Right lobe of liver (tissue), 6 donors: ENCODE measurements at regions not wholly inside any gene's neighbourhood (a gene's known extent, or its start where the extent isn't known, plus 50 kb on each side); places are given as distances from the start of the nearest gene placed in this dataset.

Experiments used
- ATAC-seq, 4 donors: fragments of 200-7000 bp; cut with Tn5 transposase; one replicate each; pipeline ENCODE4 v1.9.1; 2020; ENCODE audit warnings: mild to moderate bottlenecking in 4 of 4, moderate library complexity in 4 of 4
- DNase-seq, 3 donors: peaks; one replicate each; pipeline ENCODE4 v3.0.0-alpha.2; 2020
- H3K27ac ChIP-seq, 3 donors: fragments of 200-600 bp; one replicate each; pipeline ENCODE4 v1.8.0; 2022
- H3K27me3 ChIP-seq, 2 donors: fragments of 200-600 bp; one replicate each; pipeline ENCODE4 v1.8.0; 2022
- H3K36me3 ChIP-seq, 4 donors: fragments of 200-600 bp; sonication (generic) in 1 of 4; one replicate each; pipeline versions ENCODE4 v1.5.1 to v1.8.0; 2017 to 2022; ENCODE audit warnings: control low read depth in 1 of 4
- H3K4me1 ChIP-seq, 4 donors: fragments of 200-600 bp; sonication (generic) in 1 of 4; one replicate each; pipeline versions ENCODE4 v1.5.1 to v1.8.0; 2017 to 2022; ENCODE audit warnings: control low read depth in 1 of 4
- H3K4me3 ChIP-seq, 3 donors: fragments of 200-600 bp; one replicate each; pipeline ENCODE4 v1.8.0; 2022
- H3K9me3 ChIP-seq, 4 donors: fragments of 200-600 bp; sonication (generic) in 1 of 4; one replicate each; pipeline versions ENCODE4 v1.5.1 to v1.8.0; 2017 to 2022; ENCODE audit warnings: control low read depth in 1 of 4
- POLR2A ChIP-seq: fragments of 450-650 bp; IDR thresholded peaks from one replicate; pipeline ENCODE4 v1.6.1; 2017; ENCODE audit warnings: antibody characterized with exemption, mild to moderate bottlenecking
- WGBS: methylation state at CpG from one replicate; pipeline ENCODE4 v1.1.6; 2018; ENCODE audit warnings: low coverage, low lambda C conversion rate; ENCODE audit not compliant: insufficient coverage; ENCODE audit errors: missing lambda C conversion rate; 5-methylcytosine and 5-hydroxymethylcytosine counted together
- intact Hi-C, 2 donors: fragments of 100-400 bp; cut with DNase I; formaldehyde crosslinking; loops; one replicate each; pipeline versions ENCODE4 v1.11.2 to v1.14.1; 2022
- TF ChIP-seq, protein P1 (sequence below), 4 donors: fragments of 200-600 bp in 3 of 4; fragments of 450-650 bp in 1 of 4; IDR thresholded peaks; one replicate each; pipeline versions ENCODE4 v1.5.1 to v1.8.0; 2016 to 2022; ENCODE audit warnings: antibody characterized with exemption in 4 of 4, mild to moderate bottlenecking in 2 of 4
- donor health status: DM: no; HTN: yes; CAD: no.
- donor health status: DM: no; HTN: no; CAD: no.
- donor health status: DM: no; HTN: no; CAD: no.
- donor health status: DM: no; HTN: yes; CAD: no.
- donor health status: DM: no; HTN: yes; CAD: no.

DNA sequence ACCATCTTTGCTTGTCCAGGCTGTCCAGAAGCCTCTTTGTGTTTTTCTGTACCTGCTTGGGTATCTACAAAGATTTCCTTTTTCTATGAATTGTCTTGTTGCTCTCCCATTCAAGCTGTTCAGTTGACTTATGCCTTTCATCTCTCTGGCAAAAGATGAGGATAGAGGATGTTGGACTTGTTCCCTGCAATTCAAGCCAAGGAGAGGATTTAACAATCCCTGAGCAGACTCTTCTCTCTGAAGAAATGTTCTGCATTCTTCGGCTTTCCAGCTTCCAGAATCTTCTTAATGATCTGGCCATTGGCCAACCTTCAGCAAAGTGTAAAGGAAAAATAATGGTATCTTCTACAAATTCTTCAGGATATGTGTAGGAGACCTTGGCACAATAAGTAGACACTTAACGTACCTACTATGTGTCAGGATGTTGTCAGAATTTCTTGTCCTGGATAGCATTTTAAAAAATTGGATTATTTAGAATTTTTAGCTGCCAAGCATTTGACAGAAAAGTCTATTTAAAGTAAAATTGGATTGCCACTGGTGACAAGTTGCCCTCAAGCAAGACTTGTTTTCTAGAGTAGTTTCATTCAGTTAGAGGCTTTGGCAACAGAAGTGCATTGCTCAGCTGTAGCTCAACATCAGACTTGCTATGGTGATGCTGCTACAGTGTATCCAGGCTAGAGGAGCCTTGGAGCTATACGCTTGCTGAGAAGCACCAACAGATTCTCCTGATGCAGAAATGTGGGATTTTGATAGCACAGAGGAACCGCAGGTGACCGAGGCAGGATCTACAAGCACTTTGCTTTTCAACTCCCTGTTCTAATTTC lies 455.7 kb downstream of the SUCLA2 start:
- WGBS = 37% methylated on average over 3 of the region's 5 CpGs
- Histone ChIP-seq H3K36me3 (no peaks in the 10 kb centered on the region), H3K4me1 (peaks cover 0 to 17% (median 0%) of the 10 kb centered on the region in 4 donors), H3K9me3 (no peaks in the 10 kb centered on the region), H3K27me3 (no peaks in the 10 kb centered on the region), H3K27ac (no peak overlapping the region), H3K4me3 (no peak overlapping the region)
- no peak for TF ChIP-seq POLR2A
- TF ChIP-seq, protein P1, sequence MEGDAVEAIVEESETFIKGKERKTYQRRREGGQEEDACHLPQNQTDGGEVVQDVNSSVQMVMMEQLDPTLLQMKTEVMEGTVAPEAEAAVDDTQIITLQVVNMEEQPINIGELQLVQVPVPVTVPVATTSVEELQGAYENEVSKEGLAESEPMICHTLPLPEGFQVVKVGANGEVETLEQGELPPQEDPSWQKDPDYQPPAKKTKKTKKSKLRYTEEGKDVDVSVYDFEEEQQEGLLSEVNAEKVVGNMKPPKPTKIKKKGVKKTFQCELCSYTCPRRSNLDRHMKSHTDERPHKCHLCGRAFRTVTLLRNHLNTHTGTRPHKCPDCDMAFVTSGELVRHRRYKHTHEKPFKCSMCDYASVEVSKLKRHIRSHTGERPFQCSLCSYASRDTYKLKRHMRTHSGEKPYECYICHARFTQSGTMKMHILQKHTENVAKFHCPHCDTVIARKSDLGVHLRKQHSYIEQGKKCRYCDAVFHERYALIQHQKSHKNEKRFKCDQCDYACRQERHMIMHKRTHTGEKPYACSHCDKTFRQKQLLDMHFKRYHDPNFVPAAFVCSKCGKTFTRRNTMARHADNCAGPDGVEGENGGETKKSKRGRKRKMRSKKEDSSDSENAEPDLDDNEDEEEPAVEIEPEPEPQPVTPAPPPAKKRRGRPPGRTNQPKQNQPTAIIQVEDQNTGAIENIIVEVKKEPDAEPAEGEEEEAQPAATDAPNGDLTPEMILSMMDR (IDR thresholded peaks at IDR 0.05) = no peak
- no peak for DNase-seq
- ATAC-seq = no peak
- intact Hi-C loops = no loop called here

DNA sequence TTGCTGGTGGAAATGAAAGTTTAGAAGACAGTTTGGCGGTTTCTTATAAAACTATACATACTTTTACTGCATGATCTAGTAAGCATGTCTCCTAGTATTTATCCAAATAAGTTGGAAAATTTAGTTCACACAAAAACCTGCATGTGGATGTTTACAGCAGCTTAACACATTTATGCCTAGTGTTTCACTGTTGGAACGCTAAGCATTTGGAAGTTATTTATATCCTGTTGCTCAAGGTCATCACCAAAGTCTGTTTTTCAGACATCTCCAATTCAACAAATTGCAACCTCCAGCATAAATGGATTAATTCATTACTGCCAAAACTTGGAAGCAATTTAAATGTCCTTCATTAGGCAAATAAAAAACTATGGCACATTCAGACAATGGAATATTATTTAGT lies 461.8 kb downstream of the SUCLA2 start:
- 76% methylated on average over 2 of the region's 2 CpGs for WGBS
- H3K36me3 ChIP-seq = no peaks in the 10 kb centered on the region
- TF ChIP-seq POLR2A = no peak
- TF ChIP-seq, protein P1 (IDR thresholded peaks at IDR 0.05) = no peak
- H3K4me3 ChIP-seq = no peak overlapping the region
- no peaks in the 10 kb centered on the region for H3K9me3 ChIP-seq
- intact Hi-C loops = no loop called here
- H3K27me3 ChIP-seq = no peaks in the 10 kb centered on the region
- DNase-seq (no peak), ATAC-seq (no peak)
- no peak overlapping the region for H3K27ac ChIP-seq
- peaks cover 0 to 7% (median 0%) of the 10 kb centered on the region in 4 donors for H3K4me1 ChIP-seq

DNA sequence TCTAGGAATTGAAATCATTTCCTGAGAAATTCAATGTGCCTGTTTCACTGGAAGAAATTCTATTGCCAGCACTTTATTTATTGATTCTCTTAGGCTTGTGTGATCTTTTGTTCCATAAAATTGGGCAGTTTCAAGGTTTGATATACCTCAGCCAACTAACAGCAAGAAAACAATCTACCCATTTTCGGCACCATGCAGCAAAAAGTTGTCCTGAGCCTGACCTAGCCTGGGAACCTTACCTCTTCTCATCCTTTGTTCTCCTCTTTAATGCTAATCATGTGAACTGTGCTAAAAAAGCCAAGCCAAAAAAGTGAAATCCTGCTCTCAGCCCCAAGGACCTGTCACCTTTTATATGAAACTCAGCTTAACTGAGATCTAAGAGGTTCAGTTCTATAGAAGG lies 477.3 kb downstream of the SUCLA2 start:
- no peak for ATAC-seq
- WGBS = 61% methylated on average over 1 of the region's 1 CpG
- Histone ChIP-seq H3K27me3 (no peaks in the 10 kb centered on the region), H3K9me3 (no peaks in the 10 kb centered on the region), H3K27ac (no peak overlapping the region), H3K4me1 (no peaks in the 10 kb centered on the region), H3K36me3 (no peaks in the 10 kb centered on the region), H3K4me3 (no peak overlapping the region)
- no peak for TF ChIP-seq POLR2A
- intact Hi-C loops = no loop called here
- DNase-seq = no peak

DNA sequence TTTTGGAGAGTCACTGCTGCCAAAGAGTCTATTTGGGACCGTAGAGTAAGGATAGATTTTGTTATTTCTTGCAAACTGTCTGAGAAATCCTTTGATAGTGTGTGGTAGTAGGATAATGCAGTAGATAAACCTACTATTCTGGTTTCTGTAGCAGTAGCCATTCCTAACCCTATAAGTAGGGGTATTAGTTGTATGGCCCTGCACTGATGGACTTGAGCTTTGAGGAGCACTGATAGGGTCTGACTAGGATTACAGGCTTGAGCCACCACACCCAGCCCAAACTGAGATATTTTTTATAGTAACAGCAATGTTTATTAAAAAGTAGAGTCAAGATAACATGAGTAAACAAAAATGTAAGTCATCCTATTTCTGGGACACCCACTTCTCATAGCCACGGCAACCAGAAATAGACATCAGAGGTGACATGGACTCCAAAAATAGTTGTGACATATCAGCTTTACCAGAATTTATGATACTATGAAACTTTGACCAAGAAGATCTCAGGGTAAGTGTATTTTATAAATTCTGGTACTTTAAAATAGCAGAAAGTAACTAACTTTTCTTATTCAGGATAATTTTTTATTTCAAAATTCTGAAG lies 479.1 kb downstream of the SUCLA2 start:
- WGBS = 94% methylated on average over 2 of the region's 2 CpGs
- no peak overlapping the region for H3K4me3 ChIP-seq
- no peaks in the 10 kb centered on the region for H3K9me3 ChIP-seq
- TF ChIP-seq POLR2A = no peak
- TF ChIP-seq, protein P1 (IDR thresholded peaks at IDR 0.05) = no peak
- intact Hi-C loops = no loop called here
- no peak for ATAC-seq
- H3K27me3 ChIP-seq = no peaks in the 10 kb centered on the region
- no peaks in the 10 kb centered on the region for H3K36me3 ChIP-seq
- no peaks in the 10 kb centered on the region for H3K4me1 ChIP-seq
- H3K27ac ChIP-seq = no peak overlapping the region
- no peak for DNase-seq

DNA sequence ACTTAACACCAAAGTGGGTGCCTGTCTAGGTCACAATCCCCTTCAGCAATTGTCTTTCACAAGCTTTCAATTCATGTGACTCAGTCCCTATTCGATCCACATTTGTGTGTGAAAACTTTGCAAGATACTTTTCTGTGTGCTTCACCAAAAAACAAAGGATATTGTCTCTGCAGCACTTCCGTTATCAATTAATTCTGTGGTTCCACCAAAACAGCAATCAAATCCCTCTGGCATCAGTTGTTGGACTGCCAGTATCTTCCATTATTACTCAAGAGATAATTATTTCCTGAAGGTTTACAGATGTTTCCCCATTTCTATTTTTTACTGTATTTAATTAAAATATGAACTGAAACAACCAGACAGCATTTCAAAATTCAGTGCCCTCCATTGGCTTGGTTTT lies 481.4 kb downstream of the SUCLA2 start:
- H3K4me3 ChIP-seq = no peak overlapping the region
- TF ChIP-seq, protein P1 (IDR thresholded peaks at IDR 0.05) = no peak
- TF ChIP-seq POLR2A = no peak
- intact Hi-C loops = no loop called here
- no peak overlapping the region for H3K27ac ChIP-seq
- H3K36me3 ChIP-seq = no peaks in the 10 kb centered on the region
- H3K4me1 ChIP-seq = no peaks in the 10 kb centered on the region
- H3K9me3 ChIP-seq = no peaks in the 10 kb centered on the region
- no peak for DNase-seq
- WGBS = 25% methylated on average over 2 of the region's 2 CpGs
- no peak for ATAC-seq
- no peaks in the 10 kb centered on the region for H3K27me3 ChIP-seq
